Endodermal cell (in vitro differentiated cells): ENCODE measurements at regions not wholly inside any gene's neighbourhood (a gene's known extent, or its start where the extent isn't known, plus 50 kb on each side); places are given as distances from the start of the nearest gene placed in this dataset.

Experiments used
- DNase-seq: peaks from one replicate; pipeline ENCODE4 v3.0.0-alpha.2; 2017
- H3K27ac ChIP-seq: 2 replicates; pipeline ENCODE4 v1.5.1; 2013; ENCODE audit warnings: mild to moderate bottlenecking, low read depth, low read length, moderate library complexity
- H3K27me3 ChIP-seq: 2 replicates; pipeline ENCODE4 v1.6.1; 2013; ENCODE audit warnings: mild to moderate bottlenecking, low read length, moderate library complexity; ENCODE audit not compliant: insufficient read depth, control insufficient read depth, poor library complexity, severe bottlenecking
- H3K36me3 ChIP-seq: 2 replicates; pipeline ENCODE4 v1.7.0; 2013; ENCODE audit warnings: mild to moderate bottlenecking, low read length, moderate library complexity; ENCODE audit not compliant: control insufficient read depth, insufficient read depth
- H3K4me1 ChIP-seq: one replicate; pipeline ENCODE4 v1.7.0; 2013; ENCODE audit warnings: low read length; ENCODE audit not compliant: control insufficient read depth, insufficient read depth
- H3K4me3 ChIP-seq: 2 replicates; pipeline ENCODE4 v1.5.1; 2013; ENCODE audit warnings: mild to moderate bottlenecking, low read length, moderate library complexity
- H3K9ac ChIP-seq: 2 replicates; pipeline ENCODE4 v1.6.1; 2013; ENCODE audit warnings: mild to moderate bottlenecking, low read length, moderate library complexity; ENCODE audit not compliant: poor library complexity, severe bottlenecking; ENCODE audit errors: extremely low read depth
- H3K9me3 ChIP-seq: 2 replicates; pipeline ENCODE4 v1.6.1; 2013; ENCODE audit warnings: mild to moderate bottlenecking, low read length, moderate library complexity; ENCODE audit not compliant: control insufficient read depth
- H3K27ac Mint-ChIP-seq: 2 replicates; pipeline ENCODE4 v1.8.0; 2020; ENCODE audit warnings: mixed read lengths
- H3K27me3 Mint-ChIP-seq: 2 replicates; pipeline ENCODE4 v1.8.0; 2021; ENCODE audit warnings: mild to moderate bottlenecking, mixed read lengths; ENCODE audit not compliant: insufficient read depth
- H3K36me3 Mint-ChIP-seq: 2 replicates; pipeline ENCODE4 v1.8.0; 2020; ENCODE audit warnings: low read depth, mixed read lengths
- H3K4me1 Mint-ChIP-seq: 2 replicates; pipeline ENCODE4 v1.8.0; 2020; ENCODE audit warnings: mixed read lengths
- H3K4me3 Mint-ChIP-seq: 2 replicates; pipeline ENCODE4 v1.8.0; 2020; ENCODE audit warnings: mild to moderate bottlenecking, moderate library complexity, mixed read lengths
- H3K9me3 Mint-ChIP-seq: 2 replicates; pipeline ENCODE4 v1.8.0; 2020; ENCODE audit warnings: mild to moderate bottlenecking, mixed read lengths
- CTCF ChIP-seq: fragments of 200-600 bp; sonication (generic); conservative IDR thresholded peaks from 2 replicates; pipeline ENCODE4 v1.5.0; 2021; ENCODE audit warnings: antibody characterized with exemption, mild to moderate bottlenecking
- WGBS, 2 experiments: methylation state at CpG; one replicate each; pipeline versions ENCODE4 v1.1.5 to v1.1.7; 2013; ENCODE audit warnings: missing lambda C conversion rate in 2 of 2, mixed read lengths in 1 of 2; ENCODE audit not compliant: insufficient coverage in 1 of 2, insufficient read length in 1 of 2; 5-methylcytosine and 5-hydroxymethylcytosine counted together

GRCh38 chr2:220226546-220226945 lies 599.1 kb downstream of the SLC4A3 start:
- Histone ChIP-seq H3K27me3 (no peaks in the 10 kb centered on the region), H3K9ac (no peak overlapping the region), H3K27ac (no peak overlapping the region), H3K9me3 (no peaks in the 10 kb centered on the region), H3K4me3 (no peak overlapping the region), H3K36me3 (no peaks in the 10 kb centered on the region), H3K4me1 (no peaks in the 10 kb centered on the region)
- H3K9me3 Mint-ChIP-seq = no peaks in the 10 kb centered on the region
- H3K4me1 Mint-ChIP-seq = no peaks in the 10 kb centered on the region
- 92 to 97% methylated on average over 1 of the region's 1 CpG for WGBS, 2 experiments
- TF ChIP-seq CTCF = no peak
- no peaks in the 10 kb centered on the region for H3K36me3 Mint-ChIP-seq
- no peaks in the 10 kb centered on the region for H3K27me3 Mint-ChIP-seq
- H3K4me3 Mint-ChIP-seq = no peak overlapping the region
- no peak overlapping the region for H3K27ac Mint-ChIP-seq
- DNase-seq = no peak

DNA sequence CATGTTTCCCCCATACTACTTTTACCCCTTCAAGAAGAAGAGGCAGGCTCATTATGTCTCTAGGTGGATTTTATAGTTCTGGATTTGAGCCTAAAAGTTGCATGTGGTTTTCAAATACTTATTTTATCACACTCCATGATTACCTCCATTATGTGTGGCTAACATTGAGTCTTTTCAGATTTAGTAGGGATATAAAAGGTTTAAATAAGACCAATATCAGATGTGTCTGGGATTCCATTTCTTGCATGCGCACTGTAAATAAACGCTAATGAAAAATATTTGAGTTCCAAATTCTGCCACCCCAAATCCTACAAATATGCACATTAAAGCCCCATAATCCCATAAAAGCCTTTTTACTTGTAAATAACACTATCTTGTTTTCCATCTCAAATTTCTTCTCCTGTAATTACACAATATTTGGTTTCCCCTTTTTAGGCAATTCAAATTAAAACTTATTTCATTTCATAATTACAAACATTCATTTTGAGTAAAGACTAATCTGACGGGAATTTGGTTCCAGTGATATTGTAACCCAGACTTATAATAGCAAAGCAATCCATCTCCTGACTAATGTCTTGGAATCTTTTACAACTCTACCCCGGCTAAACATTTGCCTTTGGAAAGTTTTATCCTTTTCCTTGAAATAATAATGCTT lies 600.0 kb downstream of the SLC4A3 start:
- Histone ChIP-seq H3K36me3 (no peaks in the 10 kb centered on the region), H3K9ac (no peak overlapping the region), H3K4me1 (no peaks in the 10 kb centered on the region), H3K27me3 (no peaks in the 10 kb centered on the region), H3K9me3 (no peaks in the 10 kb centered on the region), H3K4me3 (no peak overlapping the region), H3K27ac (no peak overlapping the region)
- 80 to 83% methylated on average over 1 to 4 of the region's 4 CpGs for WGBS, 2 experiments
- TF ChIP-seq CTCF = no peak
- Mint-ChIP-seq H3K4me3 (no peak overlapping the region), H3K27ac (no peak overlapping the region), H3K4me1 (no peaks in the 10 kb centered on the region), H3K9me3 (no peaks in the 10 kb centered on the region), H3K27me3 (no peaks in the 10 kb centered on the region), H3K36me3 (no peaks in the 10 kb centered on the region)
- no peak for DNase-seq

GRCh38 chr2:220228310-220229006 lies 601.0 kb downstream of the SLC4A3 start:
- H3K9me3 ChIP-seq = no peaks in the 10 kb centered on the region
- H3K9ac ChIP-seq = no peak overlapping the region
- H3K27me3 Mint-ChIP-seq = no peaks in the 10 kb centered on the region
- no peak overlapping the region for H3K4me3 ChIP-seq
- H3K4me1 Mint-ChIP-seq = no peaks in the 10 kb centered on the region
- H3K4me1 ChIP-seq = no peaks in the 10 kb centered on the region
- H3K36me3 Mint-ChIP-seq = no peaks in the 10 kb centered on the region
- 82 to 84% methylated on average over 8 of the region's 8 CpGs for WGBS, 2 experiments
- H3K4me3 Mint-ChIP-seq = no peak overlapping the region
- DNase-seq = peak; percentile 47
- H3K9me3 Mint-ChIP-seq = no peaks in the 10 kb centered on the region
- no peaks in the 10 kb centered on the region for H3K36me3 ChIP-seq
- H3K27me3 ChIP-seq = no peaks in the 10 kb centered on the region
- no peak overlapping the region for H3K27ac ChIP-seq
- H3K27ac Mint-ChIP-seq = no peak overlapping the region
- no peak for TF ChIP-seq CTCF
